ENCODE measurements at regions not wholly inside any gene's neighbourhood (a gene's known extent, or its start where the extent isn't known, plus 50 kb on each side); places are given as distances from the start of the nearest gene placed in this dataset.
A peak's percentile ranks its signal among the peaks of the same experiment; 100 is the strongest.
"Not testable (repeated sequence)": the region's sequence is repeated elsewhere in the genome, so short reads cannot be mapped to it uniquely, and the experiment has no call there.

GRCh38 chr10:36437367-36437766, 688.0 kb upstream of the ANKRD30A start:
- 90 to 94% methylated on average over 2 to 3 of the region's 3 CpGs for WGBS, 2 experiments

GRCh38 chr10:36428507-36428906, 696.9 kb upstream of the ANKRD30A start:
- Histone ChIP-seq H3K27me3 (ENCODE audit: control insufficient read depth, insufficient read depth, low read length, poor library complexity, severe bottlenecking) (no peaks in the 10 kb centered on the region), H3K4me1 (ENCODE audit: control insufficient read depth, insufficient read depth, low read length) (no peaks in the 10 kb centered on the region), H3K4me3 (ENCODE audit: insufficient read depth, low read depth, low read length) (no peak overlapping the region), H3K36me3 (ENCODE audit: control insufficient read depth, insufficient read depth, low read length) (no peaks in the 10 kb centered on the region), H3K27ac (ENCODE audit: insufficient read depth, low read depth, low read length, poor library complexity, severe bottlenecking) (no peak overlapping the region), H3K9me3 (ENCODE audit: control insufficient read depth, low read length) (no peaks in the 10 kb centered on the region)
- 85 to 100% methylated on average over 2 of the region's 2 CpGs for WGBS, 2 experiments

More at GRCh38 chr10:36437367-36437766, 688.0 kb upstream of the ANKRD30A start:
- Histone ChIP-seq H3K4me3 (ENCODE audit: insufficient read depth, low read depth, low read length) (no peak overlapping the region), H3K27me3 (ENCODE audit: control insufficient read depth, insufficient read depth, low read length, poor library complexity, severe bottlenecking) (no peaks in the 10 kb centered on the region), H3K36me3 (ENCODE audit: control insufficient read depth, insufficient read depth, low read length) (no peaks in the 10 kb centered on the region), H3K9me3 (ENCODE audit: control insufficient read depth, low read length) (no peaks in the 10 kb centered on the region), H3K27ac (ENCODE audit: insufficient read depth, low read depth, low read length, poor library complexity, severe bottlenecking) (no peak overlapping the region), H3K4me1 (ENCODE audit: control insufficient read depth, insufficient read depth, low read length) (no peaks in the 10 kb centered on the region)

GRCh38 chr10:36425131-36425797, 700.1 kb upstream of the ANKRD30A start:
- H3K27me3 ChIP-seq (ENCODE audit: control insufficient read depth, insufficient read depth, low read length, poor library complexity, severe bottlenecking) = no peaks in the 10 kb centered on the region
- H3K4me1 ChIP-seq (ENCODE audit: control insufficient read depth, insufficient read depth, low read length) = peaks cover 10% of the 10 kb centered on the region
- H3K9me3 ChIP-seq (ENCODE audit: control insufficient read depth, low read length) = no peaks in the 10 kb centered on the region
- no peak overlapping the region for H3K27ac ChIP-seq (ENCODE audit: insufficient read depth, low read depth, low read length, poor library complexity, severe bottlenecking)
- H3K4me3 ChIP-seq (ENCODE audit: insufficient read depth, low read depth, low read length) = no peak overlapping the region
- H3K36me3 ChIP-seq (ENCODE audit: control insufficient read depth, insufficient read depth, low read length) = no peaks in the 10 kb centered on the region

GRCh38 chr10:36424502-36424901, 700.9 kb upstream of the ANKRD30A start:
- WGBS, 2 experiments = 72 to 76% methylated on average over 2 of the region's 2 CpGs
- H3K27me3 ChIP-seq (ENCODE audit: control insufficient read depth, insufficient read depth, low read length, poor library complexity, severe bottlenecking) = no peaks in the 10 kb centered on the region
- peaks cover 10% of the 10 kb centered on the region for H3K4me1 ChIP-seq (ENCODE audit: control insufficient read depth, insufficient read depth, low read length)
- H3K36me3 ChIP-seq (ENCODE audit: control insufficient read depth, insufficient read depth, low read length) = no peaks in the 10 kb centered on the region
- no peak overlapping the region for H3K27ac ChIP-seq (ENCODE audit: insufficient read depth, low read depth, low read length, poor library complexity, severe bottlenecking)
- no peak overlapping the region for H3K4me3 ChIP-seq (ENCODE audit: insufficient read depth, low read depth, low read length)
- H3K9me3 ChIP-seq (ENCODE audit: control insufficient read depth, low read length) = no peaks in the 10 kb centered on the region

- 87 to 98% methylated on average over 3 of the region's 3 CpGs for WGBS, 2 experiments
- no peak overlapping the region for H3K27ac ChIP-seq (ENCODE audit: insufficient read depth, low read depth, low read length, poor library complexity, severe bottlenecking)
These were observed 701.6 kb upstream of the ANKRD30A start for GRCh38 chr10:36423821-36424248.

GRCh38 chr10:36421992-36422391, 703.4 kb upstream of the ANKRD30A start:
- Histone ChIP-seq H3K4me3 (ENCODE audit: insufficient read depth, low read depth, low read length) (no peak overlapping the region), H3K4me1 (ENCODE audit: control insufficient read depth, insufficient read depth, low read length) (peaks cover 10% of the 10 kb centered on the region), H3K27ac (ENCODE audit: insufficient read depth, low read depth, low read length, poor library complexity, severe bottlenecking) (peak overlapping the region; percentile 62), H3K27me3 (ENCODE audit: control insufficient read depth, insufficient read depth, low read length, poor library complexity, severe bottlenecking) (no peaks in the 10 kb centered on the region), H3K36me3 (ENCODE audit: control insufficient read depth, insufficient read depth, low read length) (no peaks in the 10 kb centered on the region), H3K9me3 (ENCODE audit: control insufficient read depth, low read length) (no peaks in the 10 kb centered on the region)

More at GRCh38 chr10:36423821-36424248, 701.6 kb upstream of the ANKRD30A start:
- Histone ChIP-seq H3K4me1 (ENCODE audit: control insufficient read depth, insufficient read depth, low read length) (peaks cover 10% of the 10 kb centered on the region), H3K27me3 (ENCODE audit: control insufficient read depth, insufficient read depth, low read length, poor library complexity, severe bottlenecking) (no peaks in the 10 kb centered on the region), H3K9me3 (ENCODE audit: control insufficient read depth, low read length) (no peaks in the 10 kb centered on the region), H3K36me3 (ENCODE audit: control insufficient read depth, insufficient read depth, low read length) (no peaks in the 10 kb centered on the region), H3K4me3 (ENCODE audit: insufficient read depth, low read depth, low read length) (no peak overlapping the region)

- Histone ChIP-seq H3K4me3 (ENCODE audit: insufficient read depth, low read depth, low read length) (no peak overlapping the region), H3K36me3 (ENCODE audit: control insufficient read depth, insufficient read depth, low read length) (no peaks in the 10 kb centered on the region), H3K27me3 (ENCODE audit: control insufficient read depth, insufficient read depth, low read length, poor library complexity, severe bottlenecking) (no peaks in the 10 kb centered on the region), H3K27ac (ENCODE audit: insufficient read depth, low read depth, low read length, poor library complexity, severe bottlenecking) (no peak overlapping the region), H3K9me3 (ENCODE audit: control insufficient read depth, low read length) (peaks cover 4% of the 10 kb centered on the region), H3K4me1 (ENCODE audit: control insufficient read depth, insufficient read depth, low read length) (no peaks in the 10 kb centered on the region)
- WGBS, 2 experiments = 86 to 87% methylated on average over 1 of the region's 1 CpG
These were observed 708.9 kb upstream of the ANKRD30A start for GRCh38 chr10:36416513-36416912.

- peaks cover 4% of the 10 kb centered on the region for H3K9me3 ChIP-seq (ENCODE audit: control insufficient read depth, low read length)
- no peaks in the 10 kb centered on the region for H3K4me1 ChIP-seq (ENCODE audit: control insufficient read depth, insufficient read depth, low read length)
- H3K27me3 ChIP-seq (ENCODE audit: control insufficient read depth, insufficient read depth, low read length, poor library complexity, severe bottlenecking) = no peaks in the 10 kb centered on the region
- H3K4me3 ChIP-seq (ENCODE audit: insufficient read depth, low read depth, low read length) = no peak overlapping the region
- 90 to 93% methylated on average over 1 of the region's 1 CpG for WGBS, 2 experiments
- H3K36me3 ChIP-seq (ENCODE audit: control insufficient read depth, insufficient read depth, low read length) = no peaks in the 10 kb centered on the region
- no peak overlapping the region for H3K27ac ChIP-seq (ENCODE audit: insufficient read depth, low read depth, low read length, poor library complexity, severe bottlenecking)
These were observed 712.5 kb upstream of the ANKRD30A start for GRCh38 chr10:36412942-36413341.

- H3K4me1 ChIP-seq (ENCODE audit: control insufficient read depth, insufficient read depth, low read length); H3K4me3 ChIP-seq (ENCODE audit: insufficient read depth, low read depth, low read length); H3K27ac ChIP-seq (ENCODE audit: insufficient read depth, low read depth, low read length, poor library complexity, severe bottlenecking); H3K36me3 ChIP-seq (ENCODE audit: control insufficient read depth, insufficient read depth, low read length); H3K27me3 ChIP-seq (ENCODE audit: control insufficient read depth, insufficient read depth, low read length, poor library complexity, severe bottlenecking); H3K9me3 ChIP-seq (ENCODE audit: control insufficient read depth, low read length): not testable (repeated sequence)
- 89 to 93% methylated on average over 4 to 8 of the region's 8 CpGs for WGBS, 2 experiments
These were observed 725.2 kb upstream of the ANKRD30A start for GRCh38 chr10:36400238-36400637.

GRCh38 chr10:36393801-36394200, 731.6 kb upstream of the ANKRD30A start:
- no peak overlapping the region for H3K4me3 ChIP-seq (ENCODE audit: insufficient read depth, low read depth, low read length)
- WGBS, 2 experiments = 89 to 98% methylated on average over 3 of the region's 3 CpGs
- no peaks in the 10 kb centered on the region for H3K4me1 ChIP-seq (ENCODE audit: control insufficient read depth, insufficient read depth, low read length)
- no peaks in the 10 kb centered on the region for H3K36me3 ChIP-seq (ENCODE audit: control insufficient read depth, insufficient read depth, low read length)
- no peak overlapping the region for H3K27ac ChIP-seq (ENCODE audit: insufficient read depth, low read depth, low read length, poor library complexity, severe bottlenecking)
- H3K9me3 ChIP-seq (ENCODE audit: control insufficient read depth, low read length) = no peaks in the 10 kb centered on the region
- H3K27me3 ChIP-seq (ENCODE audit: control insufficient read depth, insufficient read depth, low read length, poor library complexity, severe bottlenecking) = no peaks in the 10 kb centered on the region

- Histone ChIP-seq H3K27ac (ENCODE audit: insufficient read depth, low read depth, low read length, poor library complexity, severe bottlenecking) (no peak overlapping the region), H3K36me3 (ENCODE audit: control insufficient read depth, insufficient read depth, low read length) (no peaks in the 10 kb centered on the region), H3K4me3 (ENCODE audit: insufficient read depth, low read depth, low read length) (no peak overlapping the region), H3K27me3 (ENCODE audit: control insufficient read depth, insufficient read depth, low read length, poor library complexity, severe bottlenecking) (no peaks in the 10 kb centered on the region), H3K4me1 (ENCODE audit: control insufficient read depth, insufficient read depth, low read length) (no peaks in the 10 kb centered on the region), H3K9me3 (ENCODE audit: control insufficient read depth, low read length) (no peaks in the 10 kb centered on the region)
- WGBS, 2 experiments = 86 to 91% methylated on average over 3 to 4 of the region's 4 CpGs
These were observed 734.0 kb upstream of the ANKRD30A start for GRCh38 chr10:36391405-36391804.

Measured in ectodermal cell (in vitro differentiated cells).